SK-N-SH (cell line): ENCODE measurements at regions not wholly inside any gene's neighbourhood (a gene's known extent, or its start where the extent isn't known, plus 50 kb on each side); places are given as distances from the start of the nearest gene placed in this dataset.
A peak's percentile ranks its signal among the peaks of the same experiment; 100 is the strongest.

Experiments
- CTCF ChIA-PET: fragments of 300-600, 350-600 bp; formaldehyde crosslinking; extraction: SDS; loops from one replicate; lab custom pipeline; 2021; lab: Yijun Ruan, JAX
- POLR2A ChIA-PET: fragments of 350-600 bp; sonication (Branson Sonifier 250); formaldehyde crosslinking; extraction: SDS; loops from one replicate; lab custom pipeline; 2020; ENCODE audit warnings: antibody characterized with exemption, inconsistent platforms; lab: Yijun Ruan, JAX
- DNase-seq: peaks from one replicate; pipeline ENCODE4 v3.0.0; 2012
- H2AFZ ChIP-seq: fragments of 200-600 bp; sonication (generic); 2 replicates; pipeline ENCODE4 v1.8.1; 2016; ENCODE audit warnings: antibody characterized with exemption, mild to moderate bottlenecking, low read depth
- H3F3A ChIP-seq: fragments of 200-600 bp; sonication (generic); replicated peaks from 2 replicates; pipeline ENCODE3; 2016; ENCODE audit warnings: antibody characterized with exemption, mild to moderate bottlenecking; ENCODE audit not compliant: insufficient read depth
- H3K27ac ChIP-seq, 2 experiments: fragments of 200-500 bp in 1 of 2; fragments of 200-600 bp in 1 of 2; sonication (Bioruptor generic) in 1 of 2; sonication (generic), shearing (Covaris generic) in 1 of 2; 2 replicates each; pipeline versions ENCODE4 v1.5.1 to v1.6.1; 2014 to 2016; ENCODE audit warnings: low read depth in 2 of 2, inconsistent platforms in 1 of 2, low read length in 1 of 2, mild to moderate bottlenecking in 1 of 2, mixed read lengths in 1 of 2
- H3K27me3 ChIP-seq: fragments of 200-600 bp; sonication (generic), shearing (Covaris generic); 2 replicates; pipeline ENCODE4 v1.6.1; 2016; ENCODE audit warnings: mixed run types; ENCODE audit not compliant: insufficient read depth
- H3K36me3 ChIP-seq, 2 experiments: fragments of 200-500 bp in 1 of 2; fragments of 200-600 bp in 1 of 2; sonication (Bioruptor generic) in 1 of 2; sonication (generic) in 1 of 2; replicated peaks in 1 of 2; 2 replicates each; pipeline versions ENCODE3 to v1.5.1; 2014 to 2016; ENCODE audit warnings: low read length in 1 of 2, mild to moderate bottlenecking in 1 of 2; ENCODE audit not compliant: insufficient read depth in 2 of 2, control insufficient read depth in 1 of 2
- H3K4me1 ChIP-seq, 2 experiments: fragments of 200-500 bp in 1 of 2; fragments of 200-600 bp in 1 of 2; sonication (Bioruptor generic) in 1 of 2; sonication (generic), shearing (Covaris generic) in 1 of 2; 2 replicates each; pipeline versions ENCODE4 v1.5.1 to v1.6.1; 2014 to 2016; ENCODE audit warnings: low read depth in 1 of 2, low read length in 1 of 2, mixed run types in 1 of 2; ENCODE audit not compliant: insufficient read depth in 2 of 2, control insufficient read depth in 1 of 2
- H3K4me2 ChIP-seq: fragments of 200-600 bp; sonication (generic), shearing (Covaris generic); 2 replicates; pipeline ENCODE4 v1.6.1; 2017; ENCODE audit warnings: mixed run types
- H3K4me3 ChIP-seq, 2 experiments: fragments of 200-500 bp in 1 of 2; fragments of 200-600 bp in 1 of 2; sonication (Bioruptor generic) in 1 of 2; sonication (generic), shearing (Covaris generic) in 1 of 2; 2 replicates each; pipeline versions ENCODE4 v1.5.1 to v1.8.1; 2014 to 2016; ENCODE audit warnings: low read depth in 2 of 2, inconsistent platforms in 1 of 2, low read length in 1 of 2, mild to moderate bottlenecking in 1 of 2, mixed read lengths in 1 of 2, moderate library complexity in 1 of 2
- H3K79me2 ChIP-seq: fragments of 200-600 bp; sonication (generic); 2 replicates; pipeline ENCODE4 v1.8.1; 2017; ENCODE audit warnings: mild to moderate bottlenecking; ENCODE audit not compliant: insufficient read depth
- H3K9ac ChIP-seq: fragments of 200-600 bp; sonication (generic); 2 replicates; pipeline ENCODE4 v1.6.1; 2017; ENCODE audit warnings: mixed run types
- H3K9me2 ChIP-seq: fragments of 200-600 bp; sonication (generic); 2 replicates; pipeline ENCODE4 v1.6.1; 2017; ENCODE audit warnings: mixed run types
- H3K9me3 ChIP-seq: fragments of 200-600 bp; sonication (generic); 2 replicates; pipeline ENCODE4 v1.6.1; 2017; ENCODE audit warnings: mixed run types, mild to moderate bottlenecking, moderate library complexity
- H4K20me1 ChIP-seq: fragments of 200-600 bp; sonication (generic); 2 replicates; pipeline ENCODE4 v1.6.1; 2017; ENCODE audit warnings: mild to moderate bottlenecking, mixed run types; ENCODE audit not compliant: insufficient read depth
- CHD2 ChIP-seq: fragments of 150-350 bp; IDR thresholded peaks from 2 replicates; pipeline ENCODE4 v1.6.1; 2018; ENCODE audit warnings: low read length; ENCODE audit not compliant: partially characterized antibody
- ELF1 ChIP-seq: IDR thresholded peaks from 2 replicates; pipeline ENCODE4 v1.4.0; 2012
- EP300 ChIP-seq, 2 experiments: IDR thresholded peaks; 2 replicates each; pipeline versions ENCODE4 v1.4.0 to v1.6.1; 2012; ENCODE audit warnings: borderline replicate concordance in 1 of 2, low read depth in 1 of 2, low read length in 1 of 2
- EZH2phosphoT487 ChIP-seq: fragments of 200-600 bp; sonication (generic); IDR thresholded peaks from 2 replicates; pipeline ENCODE4 v1.6.1; 2017; ENCODE audit warnings: low read depth, mixed run types, mild to moderate bottlenecking, antibody characterized with exemption, moderate library complexity, borderline replicate concordance
- FOSL2 ChIP-seq: IDR thresholded peaks from 2 replicates; pipeline ENCODE4 v1.4.0; 2012; ENCODE audit warnings: low read depth, mild to moderate bottlenecking, moderate library complexity, borderline replicate concordance
- FOXM1 ChIP-seq: IDR thresholded peaks from 2 replicates; pipeline ENCODE4 v1.4.0; 2012; ENCODE audit warnings: low read depth, mild to moderate bottlenecking
- GABPA ChIP-seq: IDR thresholded peaks from 2 replicates; pipeline ENCODE4 v1.4.0; 2012; ENCODE audit warnings: low read depth, mild to moderate bottlenecking
- GATA2 ChIP-seq: sonication (generic); formaldehyde crosslinking; IDR thresholded peaks from 2 replicates; pipeline ENCODE4 v1.5.0; 2020; ENCODE audit warnings: mild to moderate bottlenecking, missing genetic modification reagents
- IRF3 ChIP-seq: fragments of 150-350 bp; IDR thresholded peaks from 2 replicates; pipeline ENCODE4 v1.6.1; 2016; ENCODE audit warnings: mild to moderate bottlenecking, low read depth, low read length
- JUND ChIP-seq: IDR thresholded peaks from 2 replicates; pipeline ENCODE4 v1.4.0; 2012
- MEF2A ChIP-seq: IDR thresholded peaks from 2 replicates; pipeline ENCODE4 v1.4.0; 2012; ENCODE audit warnings: low read depth, borderline replicate concordance
- NFIC ChIP-seq: IDR thresholded peaks from 2 replicates; pipeline ENCODE4 v1.4.0; 2012; ENCODE audit warnings: borderline replicate concordance
- NRF1 ChIP-seq: IDR thresholded peaks from 2 replicates; pipeline ENCODE4 v1.6.1; 2012; ENCODE audit warnings: low read depth, mild to moderate bottlenecking, low read length
- POLR2AphosphoS5 ChIP-seq: IDR thresholded peaks from 2 replicates; pipeline ENCODE4 v1.6.1; 2012; ENCODE audit warnings: low read depth, low read length
- RAD21 ChIP-seq: IDR thresholded peaks from 2 replicates; pipeline ENCODE4 v1.6.1; 2012; ENCODE audit warnings: mild to moderate bottlenecking, low read length
- RCOR1 ChIP-seq: fragments of 150-350 bp; IDR thresholded peaks from 2 replicates; pipeline ENCODE4 v1.6.1; 2017; ENCODE audit warnings: antibody characterized with exemption, low read length
- REST ChIP-seq: IDR thresholded peaks from 2 replicates; pipeline ENCODE4 v1.6.1; 2012; ENCODE audit warnings: mild to moderate bottlenecking, low read depth, low read length, moderate library complexity
- RFX5 ChIP-seq: IDR thresholded peaks from 2 replicates; pipeline ENCODE4 v1.6.1; 2012; ENCODE audit warnings: mild to moderate bottlenecking, improper control_type of control experiment, low read length
- RXRA ChIP-seq: IDR thresholded peaks from 2 replicates; pipeline ENCODE4 v1.4.0; 2012; ENCODE audit warnings: low read depth, mild to moderate bottlenecking, borderline replicate concordance
- SIN3A ChIP-seq: IDR thresholded peaks from 2 replicates; pipeline ENCODE4 v1.6.1; 2012; ENCODE audit warnings: low read depth, mild to moderate bottlenecking, low read length, moderate library complexity, borderline replicate concordance
- SMC3 ChIP-seq: IDR thresholded peaks from 2 replicates; pipeline ENCODE4 v1.6.1; 2012; ENCODE audit warnings: low read depth, low read length, improper control_type of control experiment
- TEAD4 ChIP-seq: IDR thresholded peaks from 2 replicates; pipeline ENCODE4 v1.4.0; 2012; ENCODE audit warnings: mild to moderate bottlenecking, borderline replicate concordance; ENCODE audit not compliant: insufficient read depth
- YY1 ChIP-seq: IDR thresholded peaks from 2 replicates; pipeline ENCODE4 v1.4.0; 2012; ENCODE audit warnings: low read depth, mild to moderate bottlenecking
- ZBTB33 ChIP-seq: IDR thresholded peaks from 2 replicates; pipeline ENCODE4 v1.4.0; 2012; ENCODE audit warnings: low read depth, borderline replicate concordance
- TF ChIP-seq, protein P1 (sequence below): IDR thresholded peaks from 2 replicates; pipeline ENCODE4 v1.4.0; 2012; ENCODE audit warnings: low read depth

DNA sequence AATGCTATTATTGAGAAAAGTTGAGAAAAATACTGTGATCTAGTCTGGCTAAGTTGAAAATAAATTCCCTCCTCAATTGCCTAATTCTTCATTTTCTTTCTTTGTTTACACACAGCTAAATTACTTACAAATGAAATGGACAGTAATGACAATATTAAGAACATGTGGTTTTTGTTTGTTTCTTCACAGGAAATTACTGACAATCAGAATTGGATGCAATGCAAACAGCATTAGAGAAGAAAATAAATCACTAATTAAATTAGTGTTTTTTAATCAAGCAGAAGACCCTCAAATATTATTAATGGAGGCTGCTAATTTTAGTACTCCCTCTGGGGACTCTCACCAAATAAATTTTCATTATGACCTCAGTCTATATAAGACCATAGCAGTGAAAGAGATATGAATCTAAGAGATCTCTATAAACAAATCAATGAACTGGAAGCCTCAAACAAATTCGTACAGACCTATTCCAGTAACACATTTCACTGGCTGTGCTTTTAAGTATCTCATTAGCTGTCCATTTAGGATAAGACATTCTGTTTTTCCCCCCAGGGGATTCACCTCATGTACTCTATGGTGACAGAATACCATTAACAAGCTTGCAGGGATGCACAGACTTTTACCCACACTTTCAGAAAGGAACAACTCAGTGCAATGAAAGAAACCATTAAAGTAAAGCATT lies 202.0 kb upstream of the DGKB start (continued):
- TF ChIP-seq YY1 = no peak

- no peaks in the 10 kb centered on the region for H4K20me1 ChIP-seq
- peak; percentile 76 for DNase-seq
- 0 out of 2 replicates have a peak, but pooled peaks cover 4% of the 10 kb centered on the region for H3K9me3 ChIP-seq
- no peaks in the 10 kb centered on the region for H3K36me3 ChIP-seq
- peak overlapping the region; percentile 52 to 100 for H3K27ac ChIP-seq
- H2AFZ ChIP-seq = peak overlapping the region; percentile 42
- CTCF ChIA-PET = interaction anchor here (0.8 to 2.1 kb wide), 7 partner anchors 28 to 381 kb away, joined by 3 to 8 read pairs (median 4); no protein-coding TSS in a partner anchor
- H3K9ac ChIP-seq = no peak overlapping the region
- POLR2A ChIA-PET = no interaction called here
- peaks cover 16% of the 10 kb centered on the region for H3F3A ChIP-seq
- H3K9me2 ChIP-seq = no peaks in the 10 kb centered on the region; the same call in 1 of the 2 replicates
- H3K4me3 ChIP-seq = no peak overlapping the region
- H3K4me2 ChIP-seq = peak overlapping the region; percentile 5; the same call in 1 of the 2 replicates
- peaks cover 5 to 16% of the 10 kb centered on the region in 2 experiments; a peak in 2 of 4 replicates for H3K4me1 ChIP-seq
- no peaks in the 10 kb centered on the region for H3K27me3 ChIP-seq
- H3K79me2 ChIP-seq = no peaks in the 10 kb centered on the region
- no peak for TF ChIP-seq RXRA
- 0 out of 2 replicates have a peak, but pooled peaks have one; percentile 12 for TF ChIP-seq NFIC
- no peak for TF ChIP-seq REST
- TF ChIP-seq SIN3A = no peak
- peak; percentile 50; the same call in 1 of the 2 replicates for TF ChIP-seq POLR2AphosphoS5
- TF ChIP-seq CHD2 = peak; percentile 83
- TF ChIP-seq RAD21 = peak; percentile 25; the same call in 1 of the 2 replicates
- TF ChIP-seq NRF1 = no peak
- TF ChIP-seq YY1 = 0 out of 2 replicates have a peak, but pooled peaks have one; percentile 15
- no peak for TF ChIP-seq ZBTB33
- no peak for TF ChIP-seq GABPA
- TF ChIP-seq TEAD4 = peak; percentile 24; the same call in 1 of the 2 replicates
- TF ChIP-seq RFX5 = no peak
- TF ChIP-seq GATA2 (CRISPR knock-in tag) = peak; percentile 73
- TF ChIP-seq RCOR1 = peak; percentile 62
- 0 out of 2 replicates have a peak, but pooled peaks have one; percentile 12 for TF ChIP-seq ELF1
- TF ChIP-seq EP300 (IDR thresholded peaks at IDR 0.05; ENCODE audit: borderline replicate concordance in 1 of 2, low read depth in 1 of 2, low read length in 1 of 2) = peak; percentile 47 to 96; a peak in 3 of 4 replicates
- no peak; the same call in 1 of the 2 replicates for TF ChIP-seq JUND
- TF ChIP-seq MEF2A = no peak
- TF ChIP-seq, protein P1, sequence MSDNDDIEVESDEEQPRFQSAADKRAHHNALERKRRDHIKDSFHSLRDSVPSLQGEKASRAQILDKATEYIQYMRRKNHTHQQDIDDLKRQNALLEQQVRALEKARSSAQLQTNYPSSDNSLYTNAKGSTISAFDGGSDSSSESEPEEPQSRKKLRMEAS = no peak
- TF ChIP-seq SMC3 = no peak
- 0 out of 2 replicates have a peak, but pooled peaks have one; percentile 41 for TF ChIP-seq FOXM1
- TF ChIP-seq IRF3 = no peak
- TF ChIP-seq FOSL2 = no peak
- no peak for TF ChIP-seq EZH2phosphoT487
These were observed 196.5 kb upstream of the DGKB start for GRCh38 chr7:15099074-15099473.
